ENCODE measurements at regions not wholly inside any gene's neighbourhood (a gene's known extent, or its start where the extent isn't known, plus 50 kb on each side); places are given as distances from the start of the nearest gene placed in this dataset.

GRCh38 chr5:28009576-28009975 is 971.2 kb upstream of the CDH9 start:
- no peak for TF ChIP-seq CTCF (IDR thresholded peaks at IDR 0.05)
- TF ChIP-seq POLR2A (IDR thresholded peaks at IDR 0.05): no peak
- no peak for TF ChIP-seq EP300 (IDR thresholded peaks at IDR 0.05)

Measured in ovary (tissue), 3 donors.